Choroid plexus epithelial cell (primary cell): ENCODE measurements at regions not wholly inside any gene's neighbourhood (a gene's known extent, or its start where the extent isn't known, plus 50 kb on each side); places are given as distances from the start of the nearest gene placed in this dataset.

Experiments
- DNase-seq: peaks from one replicate; pipeline ENCODE4 v3.0.0-alpha.2; 2010; ENCODE audit warnings: low read depth
- H3K4me3 ChIP-seq: 2 replicates; pipeline ENCODE4 v1.5.1; 2011; ENCODE audit warnings: low read depth, mild to moderate bottlenecking, control low read depth, low read length, moderate library complexity
- CTCF ChIP-seq: conservative IDR thresholded peaks from 2 replicates; pipeline ENCODE4 v1.5.1; 2011; ENCODE audit warnings: low read depth, mild to moderate bottlenecking, control low read depth, inconsistent platforms, low read length, moderate library complexity

GRCh38 chr4:178963446-178964045 lies 1521.3 kb upstream of the AGA start:
- no peak for DNase-seq
- H3K4me3 ChIP-seq, result no peak overlapping the region
- TF ChIP-seq CTCF, result no peak

- no peak overlapping the region for H3K4me3 ChIP-seq
- no peak for TF ChIP-seq CTCF
These were observed 1524.4 kb upstream of the AGA start for GRCh38 chr4:178966644-178967043.

GRCh38 chr4:178970433-178971140 lies 1528.3 kb upstream of the AGA start:
- DNase-seq, result no peak
- H3K4me3 ChIP-seq, result no peak overlapping the region
- TF ChIP-seq CTCF, result no peak

More at GRCh38 chr4:178966644-178967043, 1524.4 kb upstream of the AGA start:
- DNase-seq, result no peak

DNA sequence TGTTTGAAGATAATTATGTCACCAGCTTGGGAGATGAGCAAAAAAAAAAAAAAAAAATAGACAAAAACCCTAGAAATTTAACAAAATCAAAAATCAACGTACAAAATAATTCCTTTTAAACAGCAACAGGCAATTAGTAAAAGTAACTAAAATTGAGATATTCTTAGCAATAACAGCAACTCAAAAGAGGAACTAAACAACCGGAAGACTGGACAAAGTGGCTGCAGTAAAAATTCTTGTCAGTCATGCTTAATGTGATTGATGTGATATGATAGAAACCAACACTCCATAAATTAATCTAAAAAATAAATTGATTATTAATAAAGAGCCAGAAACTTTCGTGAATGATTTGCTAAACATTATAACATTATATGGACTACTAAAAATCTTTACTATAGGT lies 1534.6 kb upstream of the AGA start:
- no peak for DNase-seq
- H3K4me3 ChIP-seq, result no peak overlapping the region
- no peak for TF ChIP-seq CTCF

DNA sequence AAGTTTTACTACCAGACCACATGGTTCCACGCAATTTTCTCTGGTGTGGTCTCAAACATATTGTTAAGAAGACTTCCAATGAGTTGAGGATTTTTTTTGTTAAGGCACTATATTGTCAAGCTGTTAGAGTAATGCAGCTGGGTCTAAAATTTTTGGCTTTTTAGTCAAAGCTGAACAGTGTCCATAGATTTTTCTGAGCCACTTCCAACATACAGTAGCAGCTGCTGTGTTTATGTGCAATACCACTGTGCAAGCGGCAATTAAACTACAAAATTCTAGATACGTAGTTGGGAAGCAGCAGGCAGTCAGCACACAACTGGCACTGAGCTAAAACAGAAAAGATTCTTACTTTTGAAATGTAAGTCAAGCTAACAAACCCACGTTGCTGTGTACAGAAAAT lies 1551.1 kb upstream of the AGA start:
- TF ChIP-seq CTCF, result no peak
- no peak overlapping the region for H3K4me3 ChIP-seq
- no peak for DNase-seq

DNA sequence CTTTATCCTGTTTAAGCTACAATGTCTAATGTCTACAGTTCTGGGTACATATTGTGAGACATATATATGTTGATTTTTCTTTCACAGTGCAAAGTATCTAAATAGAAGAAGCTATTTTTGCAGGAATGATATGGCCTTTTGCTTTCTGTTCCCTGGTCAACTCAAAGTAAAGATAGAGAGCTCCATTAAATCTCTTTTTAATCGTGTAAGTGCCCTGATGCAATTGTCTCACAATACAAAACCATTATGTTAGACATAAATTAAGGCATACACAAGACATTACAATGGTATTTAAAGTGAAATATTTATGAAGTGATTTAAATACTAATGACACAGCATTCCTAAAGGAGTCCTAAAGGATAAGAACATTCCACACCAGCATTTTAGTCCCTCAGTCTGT lies 1559.7 kb upstream of the AGA start:
- no peak overlapping the region for H3K4me3 ChIP-seq
- DNase-seq, result no peak
- TF ChIP-seq CTCF, result no peak

- DNase-seq, result no peak
- no peak for TF ChIP-seq CTCF
- no peak overlapping the region for H3K4me3 ChIP-seq
These were observed 1565.5 kb upstream of the AGA start for GRCh38 chr4:179007755-179008154.
